HepG2 (cell line): ENCODE measurements at regions not wholly inside any gene's neighbourhood (a gene's known extent, or its start where the extent isn't known, plus 50 kb on each side); places are given as distances from the start of the nearest gene placed in this dataset.

Source experiments
- CBX1 ChIP-seq: IDR thresholded peaks from one replicate; pipeline ENCODE4 v1.6.1; 2016; ENCODE audit warnings: antibody characterized with exemption, low read depth
- FOSL2 ChIP-seq: sonication (generic); formaldehyde crosslinking; IDR thresholded peaks from 2 replicates; pipeline ENCODE4 v1.4.0; 2020; ENCODE audit warnings: missing genetic modification reagents
- FOXA3 ChIP-seq: IDR thresholded peaks from 2 replicates; pipeline ENCODE4 v1.6.1; 2016; ENCODE audit warnings: missing genetic modification reagents, missing compliant biosample characterization
- HNRNPLL ChIP-seq: fragments of 200-400 bp; formaldehyde crosslinking; IDR thresholded peaks from 2 replicates; pipeline ENCODE4 v1.6.1; 2017; ENCODE audit warnings: mild to moderate bottlenecking, low read depth, low read length; ENCODE audit not compliant: poor library complexity, severe bottlenecking
- KAT2B ChIP-seq: fragments of 150-350 bp; IDR thresholded peaks from 2 replicates; pipeline ENCODE4 v1.6.1; 2014; ENCODE audit warnings: low read depth, low read length, borderline replicate concordance
- LCORL ChIP-seq, 2 experiments: fragments of 450-650 bp in 1 of 2; sonication (generic) in 1 of 2; formaldehyde crosslinking in 1 of 2; IDR thresholded peaks; 2 replicates each; pipeline versions ENCODE4 v1.5.0 to v1.6.1; 2017 to 2020; ENCODE audit warnings: antibody characterized with exemption in 1 of 2, missing genetic modification reagents in 1 of 2
- MTA1 ChIP-seq: sonication (generic); formaldehyde crosslinking; IDR thresholded peaks from 2 replicates; pipeline ENCODE4 v1.4.0; 2020; ENCODE audit warnings: missing genetic modification reagents, mild to moderate bottlenecking, borderline replicate concordance
- MYC ChIP-seq: sonication (generic); formaldehyde crosslinking; IDR thresholded peaks from 2 replicates; pipeline ENCODE4 v1.9.0; 2021; ENCODE audit warnings: missing genetic modification reagents, borderline replicate concordance
- SMARCE1 ChIP-seq: fragments of 450-650 bp; IDR thresholded peaks from 2 replicates; pipeline ENCODE4 v1.6.1; 2017; ENCODE audit warnings: borderline replicate concordance
- YY1 ChIP-seq: IDR thresholded peaks from 2 replicates; pipeline ENCODE4 v1.6.1; 2011; ENCODE audit warnings: low read length, low read depth, moderate library complexity, mild to moderate bottlenecking; ENCODE audit not compliant: insufficient read depth, insufficient replicate concordance
- ZFP82 ChIP-seq: sonication (generic); formaldehyde crosslinking; IDR thresholded peaks from 2 replicates; pipeline ENCODE4 v1.5.1; 2020; ENCODE audit warnings: mild to moderate bottlenecking, missing genetic modification reagents, borderline replicate concordance
- ZNF446 ChIP-seq: sonication (generic); formaldehyde crosslinking; IDR thresholded peaks from 2 replicates; pipeline ENCODE4 v1.5.0; 2020; ENCODE audit warnings: mild to moderate bottlenecking, missing genetic modification reagents
- ZNF547 ChIP-seq: sonication (generic); formaldehyde crosslinking; IDR thresholded peaks from 2 replicates; pipeline ENCODE4 v1.5.1; 2020; ENCODE audit warnings: mild to moderate bottlenecking, missing genetic modification reagents
- ZNF557 ChIP-seq: sonication (generic); formaldehyde crosslinking; IDR thresholded peaks from 2 replicates; pipeline ENCODE4 v1.4.0; 2020; ENCODE audit warnings: missing genetic modification reagents
- ZNF670 ChIP-seq: sonication (generic); formaldehyde crosslinking; IDR thresholded peaks from 2 replicates; pipeline ENCODE4 v1.8.0; 2022; ENCODE audit warnings: mild to moderate bottlenecking, missing genetic modification reagents, borderline replicate concordance
- ZSCAN12 ChIP-seq: sonication (generic); formaldehyde crosslinking; IDR thresholded peaks from 2 replicates; pipeline ENCODE4 v1.9.0; 2021; ENCODE audit warnings: mild to moderate bottlenecking, missing genetic modification reagents
- TF ChIP-seq, protein P1 (sequence below): sonication (generic); formaldehyde crosslinking; IDR thresholded peaks from 2 replicates; pipeline ENCODE4 v1.5.0; 2020; ENCODE audit warnings: missing genetic modification reagents
- TF ChIP-seq, protein P2 (sequence below): sonication (generic); formaldehyde crosslinking; IDR thresholded peaks from 2 replicates; pipeline ENCODE4 v1.5.0; 2020; ENCODE audit warnings: mild to moderate bottlenecking, missing genetic modification reagents, borderline replicate concordance
- TF ChIP-seq, protein P3 (sequence below): sonication (generic); formaldehyde crosslinking; IDR thresholded peaks from 2 replicates; pipeline ENCODE4 v1.9.0; 2021; ENCODE audit warnings: missing genetic modification reagents, borderline replicate concordance

DNA sequence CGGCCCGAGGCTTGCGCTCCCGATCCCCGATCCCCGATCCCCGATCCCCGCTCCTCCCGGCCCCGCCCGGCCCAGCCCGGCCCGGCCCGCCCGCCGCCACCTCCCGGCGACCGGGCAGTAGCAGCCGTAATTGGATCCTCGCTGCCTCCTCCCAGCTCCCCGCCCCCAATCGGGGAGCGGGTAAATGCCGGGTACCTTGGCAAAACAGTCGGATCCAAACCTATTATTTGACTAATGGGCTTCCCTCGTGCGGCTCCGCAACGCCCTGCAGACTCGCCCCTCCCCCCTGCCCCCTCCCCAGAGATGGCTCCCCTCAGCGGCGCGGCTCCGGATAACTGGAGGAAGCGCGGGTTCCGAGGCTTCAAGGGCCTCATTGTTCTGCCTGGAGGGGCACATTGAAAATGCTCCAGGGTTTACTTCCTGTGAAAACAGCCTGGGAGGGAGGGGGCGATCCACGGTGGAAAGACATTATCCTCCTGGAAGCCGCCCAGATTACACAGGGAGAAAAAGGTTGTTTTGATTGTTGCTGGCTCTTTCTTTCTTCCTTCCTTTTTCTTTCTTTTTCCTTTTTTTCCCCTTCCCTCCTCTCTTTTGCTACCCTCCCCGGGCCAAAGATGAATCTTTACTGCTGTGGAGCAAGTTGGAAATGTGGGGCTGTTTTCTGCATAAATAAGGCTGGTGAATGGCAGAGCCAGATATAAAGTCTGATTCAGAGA, 94.7 kb upstream of the ZMIZ1 start (continued):
- TF ChIP-seq ZNF557 (CRISPR knock-in tag) (no peak), YY1 (peak; percentile 63), FOSL2 (CRISPR knock-in tag) (peak; percentile 62), KAT2B (no peak), ZNF446 (CRISPR knock-in tag) (no peak), ZNF547 (no peak; the same call in 1 of the 2 replicates), ZFP82 (peak; percentile 75; the same call in 1 of the 2 replicates), ZNF670 (CRISPR knock-in tag) (no peak), HNRNPLL (no peak), CBX1 (peak; percentile 11), ZSCAN12 (CRISPR knock-in tag) (no peak), FOXA3 (CRISPR knock-in tag) (peak; percentile 66), LCORL (IDR thresholded peaks at IDR 0.05) (no peak), LCORL (CRISPR knock-in tag; IDR thresholded peaks at IDR 0.05) (no peak; the same call in 1 of the 2 replicates), SMARCE1 (no peak), MYC (peak; percentile 14; the same call in 1 of the 2 replicates), MTA1 (CRISPR knock-in tag) (no peak)
- TF ChIP-seq, protein P1, sequence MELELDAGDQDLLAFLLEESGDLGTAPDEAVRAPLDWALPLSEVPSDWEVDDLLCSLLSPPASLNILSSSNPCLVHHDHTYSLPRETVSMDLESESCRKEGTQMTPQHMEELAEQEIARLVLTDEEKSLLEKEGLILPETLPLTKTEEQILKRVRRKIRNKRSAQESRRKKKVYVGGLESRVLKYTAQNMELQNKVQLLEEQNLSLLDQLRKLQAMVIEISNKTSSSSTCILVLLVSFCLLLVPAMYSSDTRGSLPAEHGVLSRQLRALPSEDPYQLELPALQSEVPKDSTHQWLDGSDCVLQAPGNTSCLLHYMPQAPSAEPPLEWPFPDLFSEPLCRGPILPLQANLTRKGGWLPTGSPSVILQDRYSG (CRISPR knock-in tag) = no peak
- TF ChIP-seq, protein P2, sequence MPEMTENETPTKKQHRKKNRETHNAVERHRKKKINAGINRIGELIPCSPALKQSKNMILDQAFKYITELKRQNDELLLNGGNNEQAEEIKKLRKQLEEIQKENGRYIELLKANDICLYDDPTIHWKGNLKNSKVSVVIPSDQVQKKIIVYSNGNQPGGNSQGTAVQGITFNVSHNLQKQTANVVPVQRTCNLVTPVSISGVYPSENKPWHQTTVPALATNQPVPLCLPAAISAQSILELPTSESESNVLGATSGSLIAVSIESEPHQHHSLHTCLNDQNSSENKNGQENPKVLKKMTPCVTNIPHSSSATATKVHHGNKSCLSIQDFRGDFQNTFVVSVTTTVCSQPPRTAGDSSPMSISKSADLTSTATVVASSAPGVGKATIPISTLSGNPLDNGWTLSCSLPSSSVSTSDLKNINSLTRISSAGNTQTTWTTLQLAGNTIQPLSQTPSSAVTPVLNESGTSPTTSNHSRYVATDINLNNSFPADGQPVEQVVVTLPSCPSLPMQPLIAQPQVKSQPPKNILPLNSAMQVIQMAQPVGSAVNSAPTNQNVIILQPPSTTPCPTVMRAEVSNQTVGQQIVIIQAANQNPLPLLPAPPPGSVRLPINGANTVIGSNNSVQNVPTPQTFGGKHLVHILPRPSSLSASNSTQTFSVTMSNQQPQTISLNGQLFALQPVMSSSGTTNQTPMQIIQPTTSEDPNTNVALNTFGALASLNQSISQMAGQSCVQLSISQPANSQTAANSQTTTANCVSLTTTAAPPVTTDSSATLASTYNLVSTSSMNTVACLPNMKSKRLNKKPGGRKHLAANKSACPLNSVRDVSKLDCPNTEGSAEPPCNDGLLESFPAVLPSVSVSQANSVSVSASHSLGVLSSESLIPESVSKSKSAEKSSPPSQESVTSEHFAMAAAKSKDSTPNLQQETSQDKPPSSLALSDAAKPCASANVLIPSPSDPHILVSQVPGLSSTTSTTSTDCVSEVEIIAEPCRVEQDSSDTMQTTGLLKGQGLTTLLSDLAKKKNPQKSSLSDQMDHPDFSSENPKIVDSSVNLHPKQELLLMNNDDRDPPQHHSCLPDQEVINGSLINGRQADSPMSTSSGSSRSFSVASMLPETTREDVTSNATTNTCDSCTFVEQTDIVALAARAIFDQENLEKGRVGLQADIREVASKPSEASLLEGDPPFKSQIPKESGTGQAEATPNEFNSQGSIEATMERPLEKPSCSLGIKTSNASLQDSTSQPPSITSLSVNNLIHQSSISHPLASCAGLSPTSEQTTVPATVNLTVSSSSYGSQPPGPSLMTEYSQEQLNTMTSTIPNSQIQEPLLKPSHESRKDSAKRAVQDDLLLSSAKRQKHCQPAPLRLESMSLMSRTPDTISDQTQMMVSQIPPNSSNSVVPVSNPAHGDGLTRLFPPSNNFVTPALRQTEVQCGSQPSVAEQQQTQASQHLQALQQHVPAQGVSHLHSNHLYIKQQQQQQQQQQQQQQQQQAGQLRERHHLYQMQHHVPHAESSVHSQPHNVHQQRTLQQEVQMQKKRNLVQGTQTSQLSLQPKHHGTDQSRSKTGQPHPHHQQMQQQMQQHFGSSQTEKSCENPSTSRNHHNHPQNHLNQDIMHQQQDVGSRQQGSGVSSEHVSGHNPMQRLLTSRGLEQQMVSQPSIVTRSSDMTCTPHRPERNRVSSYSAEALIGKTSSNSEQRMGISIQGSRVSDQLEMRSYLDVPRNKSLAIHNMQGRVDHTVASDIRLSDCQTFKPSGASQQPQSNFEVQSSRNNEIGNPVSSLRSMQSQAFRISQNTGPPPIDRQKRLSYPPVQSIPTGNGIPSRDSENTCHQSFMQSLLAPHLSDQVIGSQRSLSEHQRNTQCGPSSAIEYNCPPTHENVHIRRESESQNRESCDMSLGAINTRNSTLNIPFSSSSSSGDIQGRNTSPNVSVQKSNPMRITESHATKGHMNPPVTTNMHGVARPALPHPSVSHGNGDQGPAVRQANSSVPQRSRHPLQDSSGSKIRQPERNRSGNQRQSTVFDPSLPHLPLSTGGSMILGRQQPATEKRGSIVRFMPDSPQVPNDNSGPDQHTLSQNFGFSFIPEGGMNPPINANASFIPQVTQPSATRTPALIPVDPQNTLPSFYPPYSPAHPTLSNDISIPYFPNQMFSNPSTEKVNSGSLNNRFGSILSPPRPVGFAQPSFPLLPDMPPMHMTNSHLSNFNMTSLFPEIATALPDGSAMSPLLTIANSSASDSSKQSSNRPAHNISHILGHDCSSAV (CRISPR knock-in tag) = no peak
- TF ChIP-seq, protein P3, sequence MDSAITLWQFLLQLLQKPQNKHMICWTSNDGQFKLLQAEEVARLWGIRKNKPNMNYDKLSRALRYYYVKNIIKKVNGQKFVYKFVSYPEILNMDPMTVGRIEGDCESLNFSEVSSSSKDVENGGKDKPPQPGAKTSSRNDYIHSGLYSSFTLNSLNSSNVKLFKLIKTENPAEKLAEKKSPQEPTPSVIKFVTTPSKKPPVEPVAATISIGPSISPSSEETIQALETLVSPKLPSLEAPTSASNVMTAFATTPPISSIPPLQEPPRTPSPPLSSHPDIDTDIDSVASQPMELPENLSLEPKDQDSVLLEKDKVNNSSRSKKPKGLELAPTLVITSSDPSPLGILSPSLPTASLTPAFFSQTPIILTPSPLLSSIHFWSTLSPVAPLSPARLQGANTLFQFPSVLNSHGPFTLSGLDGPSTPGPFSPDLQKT = no peak
